Neural cell (in vitro differentiated cells): ENCODE measurements at regions not wholly inside any gene's neighbourhood (a gene's known extent, or its start where the extent isn't known, plus 50 kb on each side); places are given as distances from the start of the nearest gene placed in this dataset.

Source experiments
- H2AFZ ChIP-seq: fragments of 200-600, 300-800 bp; sonication (generic), shearing (Covaris generic); 2 replicates; pipeline ENCODE4 v1.6.0; 2014; ENCODE audit warnings: low read depth, mild to moderate bottlenecking, antibody characterized with exemption, low read length, moderate library complexity
- H3F3A ChIP-seq: fragments of 200-600 bp; shearing (Covaris generic); 2 replicates; pipeline ENCODE4 v1.6.1; 2016; ENCODE audit warnings: mild to moderate bottlenecking, moderate library complexity, mixed read lengths, antibody characterized with exemption, low read length; ENCODE audit not compliant: insufficient read depth, poor library complexity, severe bottlenecking
- H3K27ac ChIP-seq: fragments of 200-600, 300-800 bp; sonication (generic), shearing (Covaris generic); 2 replicates; pipeline ENCODE4 v1.5.1; 2014; ENCODE audit warnings: mild to moderate bottlenecking, low read length, moderate library complexity
- H3K27me3 ChIP-seq: fragments of 300-800, 200-600 bp; sonication (generic), shearing (Covaris generic); 2 replicates; pipeline ENCODE4 v1.6.0; 2014; ENCODE audit warnings: mild to moderate bottlenecking, low read depth, low read length, moderate library complexity; ENCODE audit not compliant: insufficient read depth
- H3K36me3 ChIP-seq: fragments of 300-800, 200-600 bp; sonication (generic), shearing (Covaris generic); 2 replicates; pipeline ENCODE4 v1.5.1; 2014; ENCODE audit warnings: mild to moderate bottlenecking, antibody characterized with exemption, low read length, moderate library complexity; ENCODE audit not compliant: insufficient read depth
- H3K4me2 ChIP-seq: fragments of 300-800, 200-600 bp; sonication (generic), shearing (Covaris generic); 2 replicates; pipeline ENCODE4 v1.6.0; 2014; ENCODE audit warnings: mild to moderate bottlenecking, low read length
- H3K4me3 ChIP-seq: fragments of 300-800, 200-600 bp; sonication (generic), shearing (Covaris generic); 2 replicates; pipeline ENCODE4 v1.5.1; 2014; ENCODE audit warnings: mild to moderate bottlenecking, low read length, moderate library complexity
- H3K79me2 ChIP-seq: fragments of 200-600 bp; shearing (Covaris generic); replicated peaks from 2 replicates; pipeline ENCODE4 v1.6.0; 2014; ENCODE audit warnings: mild to moderate bottlenecking, low read length, moderate library complexity; ENCODE audit not compliant: insufficient read depth
- H3K9ac ChIP-seq: fragments of 300-800, 200-600 bp; sonication (generic), shearing (Covaris generic); 2 replicates; pipeline ENCODE4 v1.6.1; 2016; ENCODE audit warnings: mild to moderate bottlenecking, low read length, mixed read lengths
- H3K9me2 ChIP-seq: fragments of 200-600 bp; shearing (Covaris generic); 2 replicates; pipeline ENCODE4 v1.6.1; 2016; ENCODE audit warnings: mild to moderate bottlenecking, low read length, mixed read lengths; ENCODE audit not compliant: insufficient read depth
- H3K9me3 ChIP-seq: fragments of 200-600, 300-800 bp; sonication (generic), shearing (Covaris generic); 2 replicates; pipeline ENCODE4 v1.6.1; 2016; ENCODE audit warnings: mild to moderate bottlenecking, mixed run types, low read length, moderate library complexity, mixed read lengths
- H4K20me1 ChIP-seq: fragments of 200-600 bp; shearing (Covaris generic); 2 replicates; pipeline ENCODE4 v1.6.1; 2016; ENCODE audit warnings: mild to moderate bottlenecking, mixed run types; ENCODE audit not compliant: insufficient read depth
- CTCF ChIP-seq: fragments of 450-650 bp; IDR thresholded peaks from 2 replicates; pipeline ENCODE4 v1.5.1; 2014; ENCODE audit warnings: antibody characterized with exemption, mild to moderate bottlenecking, moderate library complexity; ENCODE audit not compliant: poor library complexity, severe bottlenecking
- EP300 ChIP-seq: fragments of 450-650 bp; conservative IDR thresholded peaks from 2 replicates; pipeline ENCODE4 v1.6.1; 2014; ENCODE audit warnings: antibody characterized with exemption, mild to moderate bottlenecking, moderate library complexity; ENCODE audit not compliant: poor library complexity, severe bottlenecking
- EZH2 ChIP-seq: fragments of 200-600, 300-800 bp; shearing (Covaris generic), sonication (generic); IDR thresholded peaks from 2 replicates; pipeline ENCODE4 v1.6.1; 2014; ENCODE audit warnings: antibody characterized with exemption, low read length, borderline replicate concordance, mild to moderate bottlenecking; ENCODE audit not compliant: insufficient read depth, poor library complexity, severe bottlenecking
- MXI1 ChIP-seq: fragments of 450-650 bp; conservative IDR thresholded peaks from 2 replicates; pipeline ENCODE4 v1.6.1; 2014; ENCODE audit warnings: antibody characterized with exemption, mild to moderate bottlenecking; ENCODE audit not compliant: poor library complexity, severe bottlenecking
- POLR2AphosphoS5 ChIP-seq: IDR thresholded peaks from 2 replicates; pipeline ENCODE4 v1.6.1; 2012
- RAD21 ChIP-seq: fragments of 450-650 bp; conservative IDR thresholded peaks from 2 replicates; pipeline ENCODE4 v1.6.1; 2014; ENCODE audit warnings: antibody characterized with exemption, mild to moderate bottlenecking, moderate library complexity
- REST ChIP-seq: IDR thresholded peaks from 2 replicates; pipeline ENCODE4 v1.6.1; 2012; ENCODE audit warnings: borderline replicate concordance
- SMC3 ChIP-seq: fragments of 450-650 bp; conservative IDR thresholded peaks from 2 replicates; pipeline ENCODE4 v1.6.1; 2014; ENCODE audit warnings: antibody characterized with exemption, mild to moderate bottlenecking, moderate library complexity; ENCODE audit not compliant: poor library complexity
- TAF1 ChIP-seq: IDR thresholded peaks from 2 replicates; pipeline ENCODE4 v1.6.1; 2012; ENCODE audit warnings: low read depth

GRCh38 chr12:91651728-91652127 lies 469.1 kb upstream of the DCN start:
- H4K20me1 ChIP-seq: no peaks in the 10 kb centered on the region
- no peak overlapping the region for H2AFZ ChIP-seq
- no peaks in the 10 kb centered on the region for H3K9me3 ChIP-seq
- no peak overlapping the region for H3K4me2 ChIP-seq
- H3K4me3 ChIP-seq: no peak overlapping the region
- no peaks in the 10 kb centered on the region for H3K79me2 ChIP-seq
- no peak overlapping the region for H3K27ac ChIP-seq
- no peaks in the 10 kb centered on the region for H3F3A ChIP-seq
- TF ChIP-seq SMC3 (no peak), RAD21 (no peak), TAF1 (no peak), MXI1 (no peak), CTCF (no peak), POLR2AphosphoS5 (no peak), EP300 (no peak), REST (no peak), EZH2 (no peak)
- no peaks in the 10 kb centered on the region for H3K36me3 ChIP-seq
- H3K9me2 ChIP-seq: no peaks in the 10 kb centered on the region
- no peak overlapping the region for H3K9ac ChIP-seq
- H3K27me3 ChIP-seq: no peaks in the 10 kb centered on the region

- Histone ChIP-seq H3K9ac (no peak overlapping the region), H3K27ac (no peak overlapping the region), H3K4me2 (no peak overlapping the region), H3K36me3 (no peaks in the 10 kb centered on the region), H4K20me1 (no peaks in the 10 kb centered on the region), H3K9me2 (no peaks in the 10 kb centered on the region), H3K79me2 (no peaks in the 10 kb centered on the region), H2AFZ (no peak overlapping the region), H3K9me3 (no peaks in the 10 kb centered on the region), H3K4me3 (no peak overlapping the region), H3F3A (no peaks in the 10 kb centered on the region), H3K27me3 (no peaks in the 10 kb centered on the region)
- TF ChIP-seq RAD21: no peak
- TF ChIP-seq REST: no peak
- TF ChIP-seq MXI1: no peak
- TF ChIP-seq TAF1: no peak
- TF ChIP-seq EP300: no peak
- no peak for TF ChIP-seq EZH2
- no peak for TF ChIP-seq SMC3
- no peak for TF ChIP-seq POLR2AphosphoS5
- no peak for TF ChIP-seq CTCF
Measured at GRCh38 chr12:91643763-91644162, 461.1 kb upstream of the DCN start.
